ENCODE measurements at regions not wholly inside any gene's neighbourhood (a gene's known extent, or its start where the extent isn't known, plus 50 kb on each side); places are given as distances from the start of the nearest gene placed in this dataset.
A peak's percentile ranks its signal among the peaks of the same experiment; 100 is the strongest.

GRCh38 chr3:8223766-8224165 lies 277.9 kb upstream of the LMCD1 start:
- DNase-seq (no peak), ATAC-seq (no peak)
- no peak overlapping the region for H3K4me3 Mint-ChIP-seq
- H3K4me1 Mint-ChIP-seq (ENCODE audit: low read depth), result no peaks in the 10 kb centered on the region
- H3K36me3 Mint-ChIP-seq (ENCODE audit: insufficient read depth), result no peaks in the 10 kb centered on the region
- H3K9me3 Mint-ChIP-seq, result no peaks in the 10 kb centered on the region
- H3K27me3 Mint-ChIP-seq (ENCODE audit: low read depth), result peaks cover under 1% of the 10 kb centered on the region

DNA sequence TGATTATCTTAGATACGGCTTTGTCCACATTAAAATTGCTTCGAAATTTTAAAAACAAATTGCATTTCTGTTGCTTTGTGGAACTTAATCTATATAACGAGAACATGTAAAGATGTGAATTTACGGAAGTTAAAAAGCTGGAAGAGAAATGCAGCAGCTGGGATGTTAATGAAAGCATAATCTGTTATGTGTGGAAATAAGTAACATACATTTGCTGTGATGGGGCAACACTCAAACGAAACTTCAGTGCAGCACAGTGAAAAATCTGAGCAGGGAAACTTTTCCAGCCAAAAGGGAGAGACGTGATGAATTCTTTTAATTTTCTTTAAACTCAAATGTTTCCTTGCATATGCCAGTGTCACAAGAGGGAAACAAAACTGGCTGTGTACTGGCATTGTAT lies 276.7 kb upstream of the LMCD1 start:
- no peaks in the 10 kb centered on the region for H3K36me3 Mint-ChIP-seq (ENCODE audit: insufficient read depth)

GRCh38 chr3:8233938-8234337 lies 267.7 kb upstream of the LMCD1 start:
- H3K4me3 Mint-ChIP-seq, result no peak overlapping the region
- H3K9me3 Mint-ChIP-seq, result no peaks in the 10 kb centered on the region
- ATAC-seq (no peak), DNase-seq (no peak)
- H3K27me3 Mint-ChIP-seq (ENCODE audit: low read depth), result peaks cover 4% of the 10 kb centered on the region
- H3K4me1 Mint-ChIP-seq (ENCODE audit: low read depth), result no peaks in the 10 kb centered on the region
- no peaks in the 10 kb centered on the region for H3K36me3 Mint-ChIP-seq (ENCODE audit: insufficient read depth)

More for the DNA sequence above, 276.7 kb upstream of the LMCD1 start:
- Mint-ChIP-seq H3K4me1 (ENCODE audit: low read depth) (no peaks in the 10 kb centered on the region), H3K27me3 (ENCODE audit: low read depth) (no peaks in the 10 kb centered on the region), H3K4me3 (no peak overlapping the region), H3K9me3 (no peaks in the 10 kb centered on the region)
- ATAC-seq, result no peak
- no peak for DNase-seq

- H3K27me3 Mint-ChIP-seq (ENCODE audit: low read depth), result peaks cover 3% of the 10 kb centered on the region
- no peaks in the 10 kb centered on the region for H3K9me3 Mint-ChIP-seq
- H3K4me3 Mint-ChIP-seq, result no peak overlapping the region
- H3K36me3 Mint-ChIP-seq (ENCODE audit: insufficient read depth), result no peaks in the 10 kb centered on the region
- ATAC-seq, result no peak
- no peaks in the 10 kb centered on the region for H3K4me1 Mint-ChIP-seq (ENCODE audit: low read depth)
- no peak for DNase-seq
These were observed 265.4 kb upstream of the LMCD1 start for GRCh38 chr3:8236264-8236663.

- H3K9me3 Mint-ChIP-seq, result peaks cover 7% of the 10 kb centered on the region
- H3K4me1 Mint-ChIP-seq (ENCODE audit: low read depth), result no peaks in the 10 kb centered on the region
- ATAC-seq (no peak), DNase-seq (no peak)
- H3K27me3 Mint-ChIP-seq (ENCODE audit: low read depth), result peaks cover 3% of the 10 kb centered on the region
- H3K36me3 Mint-ChIP-seq (ENCODE audit: insufficient read depth), result no peaks in the 10 kb centered on the region
- H3K4me3 Mint-ChIP-seq, result no peak overlapping the region
These were observed 263.7 kb upstream of the LMCD1 start for GRCh38 chr3:8237893-8238292.

DNA sequence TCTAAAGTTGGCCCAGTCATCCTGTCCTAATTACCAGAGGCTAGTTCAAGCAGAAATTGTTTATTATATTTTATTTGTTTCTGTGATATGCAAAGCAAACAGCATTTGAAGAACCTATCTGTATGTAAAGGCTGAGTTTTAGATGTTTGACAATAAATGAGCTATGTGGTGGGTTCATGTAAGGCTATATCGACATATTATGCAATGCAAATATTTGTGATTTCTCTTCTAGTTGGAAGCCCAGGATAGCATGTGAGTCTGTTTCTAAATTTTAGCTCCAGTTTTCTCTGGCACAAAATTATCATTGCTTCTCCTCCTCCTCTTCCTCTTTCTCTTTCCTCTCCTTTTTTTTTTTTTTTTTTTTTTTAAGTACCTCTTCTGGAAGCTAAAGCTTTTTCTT lies 263.2 kb upstream of the LMCD1 start:
- H3K4me1 Mint-ChIP-seq (ENCODE audit: low read depth), result no peaks in the 10 kb centered on the region
- no peak overlapping the region for H3K4me3 Mint-ChIP-seq
- H3K9me3 Mint-ChIP-seq, result peaks cover 7% of the 10 kb centered on the region
- DNase-seq (no peak), ATAC-seq (no peak)
- H3K27me3 Mint-ChIP-seq (ENCODE audit: low read depth), result peaks cover 3% of the 10 kb centered on the region
- H3K36me3 Mint-ChIP-seq (ENCODE audit: insufficient read depth), result no peaks in the 10 kb centered on the region

DNA sequence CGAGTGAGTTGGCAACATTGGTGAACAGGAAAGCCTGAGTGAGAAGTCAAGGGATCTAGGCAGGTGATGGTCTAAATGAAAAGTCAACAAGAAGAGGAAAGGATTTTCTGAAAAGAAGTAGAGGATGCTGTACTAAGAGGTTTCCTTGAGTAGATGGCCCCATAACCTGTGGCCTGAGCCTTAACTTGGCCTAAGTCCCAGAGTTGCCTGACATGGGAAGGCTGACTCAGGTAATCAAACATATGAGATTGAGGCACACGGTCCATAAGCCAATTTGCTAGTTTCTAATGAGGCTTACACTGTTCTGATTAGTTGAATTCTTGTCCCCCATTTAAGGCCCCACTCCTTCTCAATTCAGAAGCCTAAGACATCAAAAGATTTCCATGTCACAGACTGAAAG lies 262.5 kb upstream of the LMCD1 start:
- H3K9me3 Mint-ChIP-seq, result peaks cover 7% of the 10 kb centered on the region
- peaks cover 3% of the 10 kb centered on the region for H3K27me3 Mint-ChIP-seq (ENCODE audit: low read depth)
- no peaks in the 10 kb centered on the region for H3K36me3 Mint-ChIP-seq (ENCODE audit: insufficient read depth)
- DNase-seq (no peak), ATAC-seq (no peak)
- H3K4me3 Mint-ChIP-seq, result no peak overlapping the region
- H3K4me1 Mint-ChIP-seq (ENCODE audit: low read depth), result no peaks in the 10 kb centered on the region

DNA sequence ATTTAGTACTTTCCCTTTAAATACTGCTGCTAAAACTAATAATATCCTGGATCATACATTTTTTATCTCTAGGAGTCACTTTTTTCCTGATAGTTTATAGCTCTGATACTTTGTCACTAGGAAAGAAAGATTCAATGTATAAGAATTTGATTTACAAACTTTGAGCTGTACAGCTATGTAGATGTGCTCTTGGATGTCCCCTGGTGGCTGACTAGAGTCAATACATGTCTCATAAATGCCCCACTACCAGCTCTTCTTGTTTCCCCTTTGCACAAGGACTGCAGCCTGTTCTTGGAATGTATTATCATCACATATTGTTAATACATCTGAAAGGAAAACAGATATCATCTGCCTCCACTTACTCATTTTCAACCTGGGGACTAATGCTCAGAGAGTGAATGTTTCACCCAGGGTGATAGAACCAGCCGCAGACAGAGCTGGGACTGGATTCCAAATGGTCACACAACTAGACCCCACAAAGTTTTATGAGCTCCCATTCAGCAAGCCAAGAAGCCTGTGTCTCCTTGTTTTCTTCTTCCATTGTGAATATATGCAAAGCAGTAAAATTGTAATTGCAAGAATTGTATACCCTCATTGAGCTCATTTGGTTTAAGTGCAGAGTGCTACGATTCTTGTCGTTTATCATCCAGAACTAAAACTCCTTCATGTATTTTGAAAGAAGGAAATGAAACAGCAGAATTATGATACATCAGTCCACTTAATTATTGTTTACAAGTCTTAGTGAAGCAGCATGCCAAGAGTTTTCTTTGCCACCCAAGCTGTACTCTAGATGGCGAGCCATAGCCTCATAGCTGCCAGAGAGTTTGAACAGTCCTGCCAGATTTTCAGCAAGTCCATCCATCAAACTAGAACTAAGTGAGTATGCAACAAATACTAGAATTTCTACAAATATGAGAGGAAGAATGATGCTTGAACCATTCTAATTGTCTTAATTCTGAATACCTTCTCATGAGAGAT lies 261.6 kb upstream of the LMCD1 start:
- ATAC-seq, result no peak
- peaks cover 7% of the 10 kb centered on the region for H3K9me3 Mint-ChIP-seq
- H3K4me3 Mint-ChIP-seq, result no peak overlapping the region
- DNase-seq, result peak; percentile 4
- H3K4me1 Mint-ChIP-seq (ENCODE audit: low read depth), result no peaks in the 10 kb centered on the region
- H3K36me3 Mint-ChIP-seq (ENCODE audit: insufficient read depth), result no peaks in the 10 kb centered on the region
- peaks cover 3% of the 10 kb centered on the region for H3K27me3 Mint-ChIP-seq (ENCODE audit: low read depth)

GRCh38 chr3:8246070-8246469 lies 255.6 kb upstream of the LMCD1 start:
- no peak for DNase-seq
- H3K4me1 Mint-ChIP-seq (ENCODE audit: low read depth), result no peaks in the 10 kb centered on the region
- H3K9me3 Mint-ChIP-seq, result peaks cover 7% of the 10 kb centered on the region
- no peak for ATAC-seq
- H3K27me3 Mint-ChIP-seq (ENCODE audit: low read depth), result peaks cover 7% of the 10 kb centered on the region
- H3K36me3 Mint-ChIP-seq (ENCODE audit: insufficient read depth), result no peaks in the 10 kb centered on the region
- H3K4me3 Mint-ChIP-seq, result no peak overlapping the region

- H3K27me3 Mint-ChIP-seq (ENCODE audit: low read depth), result peaks cover 11% of the 10 kb centered on the region
- H3K9me3 Mint-ChIP-seq, result peaks cover 3% of the 10 kb centered on the region
- no peak overlapping the region for H3K4me3 Mint-ChIP-seq
- DNase-seq (no peak), ATAC-seq (no peak)
- H3K4me1 Mint-ChIP-seq (ENCODE audit: low read depth), result no peaks in the 10 kb centered on the region
- H3K36me3 Mint-ChIP-seq (ENCODE audit: insufficient read depth), result no peaks in the 10 kb centered on the region
These were observed 248.4 kb upstream of the LMCD1 start for GRCh38 chr3:8253201-8253600.

- no peak for ATAC-seq
- no peaks in the 10 kb centered on the region for H3K4me1 Mint-ChIP-seq (ENCODE audit: low read depth)
- H3K9me3 Mint-ChIP-seq, result peaks cover 3% of the 10 kb centered on the region
- DNase-seq, result no peak
- peaks cover 10% of the 10 kb centered on the region for H3K27me3 Mint-ChIP-seq (ENCODE audit: low read depth)
- no peak overlapping the region for H3K4me3 Mint-ChIP-seq
- H3K36me3 Mint-ChIP-seq (ENCODE audit: insufficient read depth), result no peaks in the 10 kb centered on the region
These were observed 247.1 kb upstream of the LMCD1 start for GRCh38 chr3:8254489-8254888.

- peaks cover 3% of the 10 kb centered on the region for H3K9me3 Mint-ChIP-seq
- H3K36me3 Mint-ChIP-seq (ENCODE audit: insufficient read depth), result no peaks in the 10 kb centered on the region
- no peaks in the 10 kb centered on the region for H3K4me1 Mint-ChIP-seq (ENCODE audit: low read depth)
- DNase-seq, result no peak
- no peak for ATAC-seq
- H3K4me3 Mint-ChIP-seq, result no peak overlapping the region
- H3K27me3 Mint-ChIP-seq (ENCODE audit: low read depth), result peaks cover 8% of the 10 kb centered on the region
These were observed 245.9 kb upstream of the LMCD1 start for GRCh38 chr3:8255725-8256124.

- Mint-ChIP-seq H3K36me3 (ENCODE audit: insufficient read depth) (no peaks in the 10 kb centered on the region), H3K9me3 (peaks cover 5% of the 10 kb centered on the region)
These were observed 245.1 kb upstream of the LMCD1 start for GRCh38 chr3:8256441-8257071.

GRCh38 chr3:8261018-8261417 lies 240.6 kb upstream of the LMCD1 start:
- H3K36me3 Mint-ChIP-seq (ENCODE audit: insufficient read depth), result no peaks in the 10 kb centered on the region
- ATAC-seq, result no peak
- H3K27me3 Mint-ChIP-seq (ENCODE audit: low read depth), result no peaks in the 10 kb centered on the region

More at GRCh38 chr3:8256441-8257071, 245.1 kb upstream of the LMCD1 start:
- Mint-ChIP-seq H3K27me3 (ENCODE audit: low read depth) (peaks cover 3% of the 10 kb centered on the region), H3K4me1 (ENCODE audit: low read depth) (no peaks in the 10 kb centered on the region), H3K4me3 (no peak overlapping the region)
- ATAC-seq (no peak), DNase-seq (no peak)

DNA sequence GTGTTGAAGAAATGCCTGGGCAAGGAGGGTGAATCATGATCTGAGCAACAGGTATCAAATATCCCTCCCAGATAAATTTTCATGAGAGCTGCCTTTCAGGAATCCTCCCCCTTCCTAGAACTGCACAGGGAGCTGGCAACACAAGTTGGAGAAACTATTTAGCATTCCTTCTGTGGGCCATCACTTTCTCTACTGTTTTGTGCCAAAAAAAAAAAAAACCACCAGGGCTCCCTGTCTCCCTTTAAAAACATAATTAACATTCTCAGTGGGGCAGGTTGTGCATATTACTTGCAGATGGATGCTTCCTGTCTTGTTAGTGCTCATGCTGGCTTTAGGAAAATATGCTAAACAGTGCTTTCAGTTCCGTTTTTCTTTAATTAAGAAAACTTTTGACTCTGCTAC lies 234.9 kb upstream of the LMCD1 start:
- no peak for ATAC-seq
- H3K4me3 Mint-ChIP-seq, result no peak overlapping the region
- DNase-seq, result no peak
- peaks cover 1% of the 10 kb centered on the region for H3K9me3 Mint-ChIP-seq
- H3K4me1 Mint-ChIP-seq (ENCODE audit: low read depth), result no peaks in the 10 kb centered on the region
- no peaks in the 10 kb centered on the region for H3K36me3 Mint-ChIP-seq (ENCODE audit: insufficient read depth)
- peaks cover 5% of the 10 kb centered on the region for H3K27me3 Mint-ChIP-seq (ENCODE audit: low read depth)

More at GRCh38 chr3:8261018-8261417, 240.6 kb upstream of the LMCD1 start:
- no peak for DNase-seq
- H3K4me1 Mint-ChIP-seq (ENCODE audit: low read depth), result no peaks in the 10 kb centered on the region
- peaks cover 4% of the 10 kb centered on the region for H3K9me3 Mint-ChIP-seq
- H3K4me3 Mint-ChIP-seq, result no peak overlapping the region
